Memory B cell (primary cell): ENCODE measurements at regions not wholly inside any gene's neighbourhood (a gene's known extent, or its start where the extent isn't known, plus 50 kb on each side); places are given as distances from the start of the nearest gene placed in this dataset.

ENCODE experiments used
- ATAC-seq: fragments of 150-1000 bp; cut with Tn5 transposase; 2 replicates; pipeline ENCODE4 v1.10.0; 2021; ENCODE audit warnings: low read depth, mild to moderate bottlenecking, moderate library complexity
- DNase-seq, 2 donors: peaks; one replicate each; pipeline ENCODE4 v3.0.0; 2022; ENCODE audit warnings: low spot score in 2 of 2
- H3K27ac Mint-ChIP-seq: one replicate; pipeline ENCODE4 v1.8.0; 2022; ENCODE audit warnings: mild to moderate bottlenecking, moderate library complexity, mixed read lengths
- H3K27me3 Mint-ChIP-seq: one replicate; pipeline ENCODE4 v1.8.0; 2022; ENCODE audit warnings: mixed read lengths
- H3K36me3 Mint-ChIP-seq: one replicate; pipeline ENCODE4 v1.8.0; 2022; ENCODE audit warnings: mild to moderate bottlenecking, mixed read lengths
- H3K4me1 Mint-ChIP-seq: one replicate; pipeline ENCODE4 v1.8.0; 2022; ENCODE audit warnings: mixed read lengths
- H3K4me3 Mint-ChIP-seq: one replicate; pipeline ENCODE4 v1.8.0; 2022; ENCODE audit warnings: mild to moderate bottlenecking, moderate library complexity, mixed read lengths
- H3K9me3 Mint-ChIP-seq: one replicate; pipeline ENCODE4 v1.8.0; 2022; ENCODE audit warnings: mixed read lengths

- ATAC-seq (no peak), DNase-seq (no peak)
- H3K4me3 Mint-ChIP-seq: no peak overlapping the region
- H3K4me1 Mint-ChIP-seq: peaks cover 3% of the 10 kb centered on the region
- no peaks in the 10 kb centered on the region for H3K27me3 Mint-ChIP-seq
- H3K27ac Mint-ChIP-seq: no peak overlapping the region
- H3K9me3 Mint-ChIP-seq: no peaks in the 10 kb centered on the region
- H3K36me3 Mint-ChIP-seq: no peaks in the 10 kb centered on the region
Measured at GRCh38 chr4:13907255-13907751, 279.8 kb upstream of the BOD1L1 start.

GRCh38 chr4:13908455-13908854 lies 280.9 kb upstream of the BOD1L1 start:
- Mint-ChIP-seq H3K9me3 (no peaks in the 10 kb centered on the region), H3K36me3 (no peaks in the 10 kb centered on the region), H3K27me3 (no peaks in the 10 kb centered on the region), H3K4me3 (no peak overlapping the region), H3K4me1 (peaks cover 3% of the 10 kb centered on the region), H3K27ac (no peak overlapping the region)
- ATAC-seq: no peak
- DNase-seq: no peak

- no peaks in the 10 kb centered on the region for H3K9me3 Mint-ChIP-seq
- H3K4me1 Mint-ChIP-seq: peaks cover 3% of the 10 kb centered on the region
- H3K27ac Mint-ChIP-seq: no peak overlapping the region
- no peak for ATAC-seq
- H3K4me3 Mint-ChIP-seq: no peak overlapping the region
- H3K36me3 Mint-ChIP-seq: no peaks in the 10 kb centered on the region
- H3K27me3 Mint-ChIP-seq: no peaks in the 10 kb centered on the region
- no peak for DNase-seq
Measured at GRCh38 chr4:13910556-13910955, 283.0 kb upstream of the BOD1L1 start.

GRCh38 chr4:13911256-13911655 lies 283.7 kb upstream of the BOD1L1 start:
- Mint-ChIP-seq H3K27me3 (no peaks in the 10 kb centered on the region), H3K9me3 (no peaks in the 10 kb centered on the region), H3K36me3 (no peaks in the 10 kb centered on the region), H3K27ac (no peak overlapping the region), H3K4me1 (peaks cover 3% of the 10 kb centered on the region), H3K4me3 (no peak overlapping the region)
- ATAC-seq (no peak), DNase-seq (no peak)

- Mint-ChIP-seq H3K36me3 (no peaks in the 10 kb centered on the region), H3K4me3 (no peak overlapping the region), H3K27ac (no peak overlapping the region), H3K4me1 (no peaks in the 10 kb centered on the region), H3K27me3 (no peaks in the 10 kb centered on the region), H3K9me3 (no peaks in the 10 kb centered on the region)
- no peak for ATAC-seq
- no peak for DNase-seq
Measured at GRCh38 chr4:13912436-13912925, 285.0 kb upstream of the BOD1L1 start.

GRCh38 chr4:13912966-13913365 lies 285.4 kb upstream of the BOD1L1 start:
- Mint-ChIP-seq H3K36me3 (no peaks in the 10 kb centered on the region), H3K9me3 (no peaks in the 10 kb centered on the region), H3K27ac (no peak overlapping the region), H3K27me3 (no peaks in the 10 kb centered on the region), H3K4me3 (no peak overlapping the region), H3K4me1 (no peaks in the 10 kb centered on the region)
- ATAC-seq (no peak), DNase-seq (no peak)

GRCh38 chr4:13917015-13917414 lies 289.5 kb upstream of the BOD1L1 start:
- no peaks in the 10 kb centered on the region for H3K4me1 Mint-ChIP-seq
- no peak overlapping the region for H3K4me3 Mint-ChIP-seq
- ATAC-seq: no peak
- H3K36me3 Mint-ChIP-seq: no peaks in the 10 kb centered on the region
- no peak for DNase-seq
- H3K9me3 Mint-ChIP-seq: no peaks in the 10 kb centered on the region
- H3K27ac Mint-ChIP-seq: no peak overlapping the region
- H3K27me3 Mint-ChIP-seq: peaks cover 1% of the 10 kb centered on the region

- DNase-seq: no peak
- H3K27ac Mint-ChIP-seq: no peak overlapping the region
- H3K36me3 Mint-ChIP-seq: no peaks in the 10 kb centered on the region
- H3K4me1 Mint-ChIP-seq: no peaks in the 10 kb centered on the region
- H3K9me3 Mint-ChIP-seq: no peaks in the 10 kb centered on the region
- no peak overlapping the region for H3K4me3 Mint-ChIP-seq
- H3K27me3 Mint-ChIP-seq: peaks cover 1% of the 10 kb centered on the region
- ATAC-seq: no peak
Measured at GRCh38 chr4:13918110-13918509, 290.6 kb upstream of the BOD1L1 start.

GRCh38 chr4:13918991-13919441 lies 291.5 kb upstream of the BOD1L1 start:
- H3K27me3 Mint-ChIP-seq: peaks cover 1% of the 10 kb centered on the region
- no peaks in the 10 kb centered on the region for H3K36me3 Mint-ChIP-seq
- ATAC-seq: no peak
- no peak overlapping the region for H3K4me3 Mint-ChIP-seq
- H3K27ac Mint-ChIP-seq: no peak overlapping the region
- no peak for DNase-seq
- no peaks in the 10 kb centered on the region for H3K9me3 Mint-ChIP-seq
- H3K4me1 Mint-ChIP-seq: no peaks in the 10 kb centered on the region

GRCh38 chr4:13920111-13920875 lies 292.8 kb upstream of the BOD1L1 start:
- H3K4me1 Mint-ChIP-seq: no peaks in the 10 kb centered on the region
- DNase-seq (no peak), ATAC-seq (no peak)
- H3K36me3 Mint-ChIP-seq: peaks cover 3% of the 10 kb centered on the region
- H3K4me3 Mint-ChIP-seq: no peak overlapping the region
- no peak overlapping the region for H3K27ac Mint-ChIP-seq
- H3K27me3 Mint-ChIP-seq: peaks cover 4% of the 10 kb centered on the region
- H3K9me3 Mint-ChIP-seq: peaks cover 2% of the 10 kb centered on the region

- peaks cover 4% of the 10 kb centered on the region for H3K27me3 Mint-ChIP-seq
- H3K9me3 Mint-ChIP-seq: peaks cover 2% of the 10 kb centered on the region
- DNase-seq (no peak), ATAC-seq (no peak)
- no peaks in the 10 kb centered on the region for H3K4me1 Mint-ChIP-seq
- H3K27ac Mint-ChIP-seq: no peak overlapping the region
- no peak overlapping the region for H3K4me3 Mint-ChIP-seq
- H3K36me3 Mint-ChIP-seq: peaks cover 3% of the 10 kb centered on the region
Measured at GRCh38 chr4:13920901-13921300, 293.4 kb upstream of the BOD1L1 start.

GRCh38 chr4:13921805-13922204 lies 294.3 kb upstream of the BOD1L1 start:
- ATAC-seq (no peak), DNase-seq (no peak)
- Mint-ChIP-seq H3K9me3 (peaks cover 2% of the 10 kb centered on the region), H3K4me3 (no peak overlapping the region), H3K36me3 (peaks cover 3% of the 10 kb centered on the region), H3K27me3 (peaks cover 4% of the 10 kb centered on the region), H3K4me1 (no peaks in the 10 kb centered on the region), H3K27ac (no peak overlapping the region)

GRCh38 chr4:13922459-13922858 lies 294.9 kb upstream of the BOD1L1 start:
- H3K9me3 Mint-ChIP-seq: peaks cover 2% of the 10 kb centered on the region
- no peaks in the 10 kb centered on the region for H3K4me1 Mint-ChIP-seq
- peaks cover 3% of the 10 kb centered on the region for H3K36me3 Mint-ChIP-seq
- H3K27me3 Mint-ChIP-seq: peaks cover 4% of the 10 kb centered on the region
- DNase-seq (no peak), ATAC-seq (no peak)
- no peak overlapping the region for H3K27ac Mint-ChIP-seq
- no peak overlapping the region for H3K4me3 Mint-ChIP-seq

GRCh38 chr4:13922873-13923645 lies 295.5 kb upstream of the BOD1L1 start:
- DNase-seq (no peak), ATAC-seq (no peak)
- Mint-ChIP-seq H3K27ac (no peak overlapping the region), H3K9me3 (peaks cover 2% of the 10 kb centered on the region), H3K36me3 (peaks cover 3% of the 10 kb centered on the region), H3K4me1 (no peaks in the 10 kb centered on the region), H3K4me3 (no peak overlapping the region), H3K27me3 (peaks cover 4% of the 10 kb centered on the region)
